Hepatocyte (in vitro differentiated cells): ENCODE measurements at regions not wholly inside any gene's neighbourhood (a gene's known extent, or its start where the extent isn't known, plus 50 kb on each side); places are given as distances from the start of the nearest gene placed in this dataset.

ENCODE experiments used
- DNase-seq: peaks from one replicate; pipeline ENCODE4 v3.0.0-alpha.2; 2016; ENCODE audit warnings: low spot score
- H2AFZ ChIP-seq: fragments of 200-600 bp; sonication (generic); 2 replicates; pipeline ENCODE4 v1.6.0; 2016; ENCODE audit warnings: antibody characterized with exemption, mild to moderate bottlenecking
- H3K27ac ChIP-seq: fragments of 200-600 bp; sonication (generic); 2 replicates; pipeline ENCODE4 v1.5.1; 2016; ENCODE audit warnings: mild to moderate bottlenecking
- H3K27me3 ChIP-seq: fragments of 200-600 bp; sonication (generic); 2 replicates; pipeline ENCODE4 v1.6.1; 2016
- H3K36me3 ChIP-seq: fragments of 200-600 bp; sonication (generic); replicated peaks from 2 replicates; pipeline ENCODE4 v1.5.1; 2016; ENCODE audit warnings: low read depth; ENCODE audit not compliant: insufficient read depth
- H3K4me1 ChIP-seq: fragments of 200-600 bp; sonication (generic); 2 replicates; pipeline ENCODE4 v1.5.1; 2016; ENCODE audit warnings: mild to moderate bottlenecking, moderate library complexity; ENCODE audit not compliant: insufficient read depth
- H3K4me2 ChIP-seq: fragments of 200-600 bp; sonication (generic); 2 replicates; pipeline ENCODE4 v1.6.0; 2016
- H3K4me3 ChIP-seq: fragments of 200-600 bp; sonication (generic); 2 replicates; pipeline ENCODE4 v1.5.1; 2016; ENCODE audit warnings: mild to moderate bottlenecking
- H3K79me2 ChIP-seq: fragments of 200-600 bp; sonication (generic); 2 replicates; pipeline ENCODE4 v1.6.0; 2017; ENCODE audit warnings: mild to moderate bottlenecking
- H3K9me2 ChIP-seq: fragments of 200-600 bp; sonication (generic); replicated peaks from 2 replicates; pipeline ENCODE4 v1.6.0; 2017; ENCODE audit warnings: mild to moderate bottlenecking; ENCODE audit not compliant: insufficient read depth
- H3K9me3 ChIP-seq: fragments of 200-600 bp; sonication (generic); 2 replicates; pipeline ENCODE4 v1.5.1; 2016; ENCODE audit warnings: low read depth, mild to moderate bottlenecking
- H4K20me1 ChIP-seq: fragments of 200-600 bp; sonication (generic); 2 replicates; pipeline ENCODE4 v1.6.0; 2016; ENCODE audit warnings: mild to moderate bottlenecking; ENCODE audit not compliant: insufficient read depth, poor library complexity, severe bottlenecking
- CTCF ChIP-seq: fragments of 200-600 bp; sonication (generic); IDR thresholded peaks from 2 replicates; pipeline ENCODE4 v1.5.1; 2016; ENCODE audit warnings: antibody characterized with exemption, mild to moderate bottlenecking; ENCODE audit not compliant: poor library complexity
- EZH2 ChIP-seq: fragments of 200-600 bp; sonication (generic); IDR thresholded peaks from 2 replicates; pipeline ENCODE4 v1.6.1; 2016; ENCODE audit warnings: antibody characterized with exemption, mild to moderate bottlenecking, borderline replicate concordance
- EZH2phosphoT487 ChIP-seq: fragments of 200-600 bp; sonication (generic); IDR thresholded peaks from one replicate; pipeline ENCODE4 v1.6.1; 2018; ENCODE audit warnings: antibody characterized with exemption, mild to moderate bottlenecking, low read depth, moderate library complexity; ENCODE audit not compliant: unreplicated experiment, severe bottlenecking
- WGBS: methylation state at CpG from one replicate; pipeline ENCODE4 v1.1.6; 2016; ENCODE audit warnings: low lambda C conversion rate; ENCODE audit errors: missing lambda C conversion rate; 5-methylcytosine and 5-hydroxymethylcytosine counted together

DNA sequence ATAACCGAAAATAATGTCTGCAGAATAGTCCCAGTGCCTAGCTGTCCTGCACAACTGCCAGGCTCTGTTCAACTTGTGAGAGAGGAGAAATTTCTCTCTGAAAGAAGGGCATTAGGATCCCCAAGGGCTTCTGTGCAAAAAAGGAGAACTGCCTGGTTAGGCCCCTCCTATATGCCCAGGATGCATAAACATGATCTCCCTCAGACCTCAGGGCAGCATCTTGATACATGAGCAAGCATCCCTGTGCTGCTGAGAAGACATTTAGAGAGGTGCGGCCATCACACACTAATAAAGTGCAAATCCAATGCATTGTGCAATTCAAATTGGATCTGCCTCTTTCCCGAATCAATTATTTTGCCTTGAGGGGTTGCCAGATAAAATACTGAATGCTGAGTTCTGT lies 553.6 kb downstream of the TNS3 start:
- Histone ChIP-seq H3K36me3 (no peaks in the 10 kb centered on the region), H3K9me2 (no peaks in the 10 kb centered on the region), H3K4me1 (no peaks in the 10 kb centered on the region), H3K27me3 (no peaks in the 10 kb centered on the region), H2AFZ (no peak overlapping the region), H4K20me1 (no peaks in the 10 kb centered on the region), H3K4me3 (no peak overlapping the region), H3K4me2 (no peak overlapping the region), H3K9me3 (no peaks in the 10 kb centered on the region), H3K79me2 (no peaks in the 10 kb centered on the region), H3K27ac (no peak overlapping the region)
- WGBS: 66% methylated on average over 3 of the region's 3 CpGs
- no peak for DNase-seq
- TF ChIP-seq EZH2phosphoT487 (no peak), CTCF (no peak), EZH2 (no peak)

DNA sequence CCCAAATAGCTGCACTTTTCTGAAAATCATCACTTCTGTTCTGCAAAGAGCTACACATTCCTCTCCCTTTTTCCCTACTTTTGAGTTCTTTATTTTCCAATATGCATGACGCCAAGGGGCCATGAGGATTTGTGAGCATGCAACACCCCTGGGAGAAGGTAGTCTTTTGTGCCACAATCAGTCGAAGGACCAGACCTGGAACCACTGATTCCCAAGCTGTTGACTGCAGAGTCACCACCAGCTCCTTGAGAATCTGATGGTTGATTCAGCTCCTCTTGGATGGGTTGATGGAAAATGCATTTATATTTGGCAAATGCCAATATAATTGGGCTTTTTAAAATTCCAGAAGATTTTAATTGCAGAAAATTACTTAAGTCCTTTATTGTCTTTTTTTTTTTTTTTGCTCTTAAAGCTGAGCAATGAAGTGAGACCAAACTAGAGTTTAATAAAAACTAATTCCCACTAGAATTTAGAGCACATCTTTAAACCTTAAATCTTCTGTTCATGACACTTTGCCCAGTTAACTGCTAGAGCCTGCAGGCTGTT lies 554.1 kb downstream of the TNS3 start:
- no peak overlapping the region for H3K4me3 ChIP-seq
- no peaks in the 10 kb centered on the region for H4K20me1 ChIP-seq
- no peaks in the 10 kb centered on the region for H3K9me3 ChIP-seq
- no peaks in the 10 kb centered on the region for H3K4me1 ChIP-seq
- H3K79me2 ChIP-seq: no peaks in the 10 kb centered on the region
- no peaks in the 10 kb centered on the region for H3K9me2 ChIP-seq
- no peaks in the 10 kb centered on the region for H3K36me3 ChIP-seq
- no peak overlapping the region for H2AFZ ChIP-seq
- no peak for TF ChIP-seq CTCF
- no peak for TF ChIP-seq EZH2phosphoT487
- no peak for TF ChIP-seq EZH2
- H3K4me2 ChIP-seq: no peak overlapping the region
- no peak for DNase-seq
- no peak overlapping the region for H3K27ac ChIP-seq
- 87% methylated on average over 2 of the region's 2 CpGs for WGBS
- H3K27me3 ChIP-seq: no peaks in the 10 kb centered on the region

DNA sequence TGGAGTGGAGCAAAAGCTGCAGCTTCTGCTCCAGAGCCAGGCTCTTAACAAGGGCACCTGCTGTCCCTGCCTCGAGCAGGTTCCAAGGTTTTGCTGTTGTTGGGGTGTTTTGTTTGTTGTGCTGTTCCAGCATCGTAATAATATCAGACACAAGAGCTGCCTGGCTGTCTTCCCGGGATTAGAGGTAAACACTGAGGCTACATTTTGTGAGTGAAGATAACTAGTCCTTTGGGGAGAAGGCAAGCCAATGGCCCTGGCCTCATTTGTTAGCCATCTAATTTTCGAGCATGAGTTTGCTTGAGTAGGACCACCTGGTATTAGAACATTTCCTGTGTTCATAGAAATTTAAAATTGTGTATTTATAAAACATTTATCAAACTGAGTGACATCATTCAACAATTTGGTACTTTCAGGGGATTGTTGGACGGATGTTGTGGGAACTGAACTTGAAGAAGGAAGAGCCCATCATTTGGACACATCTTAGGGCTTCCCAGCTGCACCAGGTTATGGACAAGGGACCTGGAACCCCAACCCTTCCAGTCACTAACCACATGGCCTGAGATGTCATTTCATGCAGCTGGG lies 555.0 kb downstream of the TNS3 start:
- Histone ChIP-seq H3K27ac (no peak overlapping the region), H3K4me2 (no peak overlapping the region), H3K9me2 (no peaks in the 10 kb centered on the region), H3K36me3 (no peaks in the 10 kb centered on the region), H2AFZ (no peak overlapping the region), H3K79me2 (no peaks in the 10 kb centered on the region), H3K9me3 (no peaks in the 10 kb centered on the region), H3K4me3 (no peak overlapping the region), H3K4me1 (no peaks in the 10 kb centered on the region), H3K27me3 (no peaks in the 10 kb centered on the region), H4K20me1 (no peaks in the 10 kb centered on the region)
- no peak for DNase-seq
- 65% methylated on average over 5 of the region's 5 CpGs for WGBS
- no peak for TF ChIP-seq CTCF
- TF ChIP-seq EZH2phosphoT487: no peak
- no peak for TF ChIP-seq EZH2
